MM.1S (cell line): ENCODE measurements at regions not wholly inside any gene's neighbourhood (a gene's known extent, or its start where the extent isn't known, plus 50 kb on each side); places are given as distances from the start of the nearest gene placed in this dataset.

Experiments used
- DNase-seq: peaks from one replicate; pipeline ENCODE4 v3.0.0-alpha.2; 2015
- H2AFZ ChIP-seq: fragments of 300-600 bp; sonication (generic); 2 replicates; pipeline ENCODE4 v1.6.0; 2016; ENCODE audit warnings: antibody characterized with exemption, low read length
- H3F3A ChIP-seq: fragments of 300-600 bp; sonication (generic); 2 replicates; pipeline ENCODE4 v1.6.1; 2016; ENCODE audit warnings: mild to moderate bottlenecking, antibody characterized with exemption, low read length, moderate library complexity, mixed read lengths; ENCODE audit not compliant: insufficient read depth
- H3K27ac ChIP-seq: fragments of 300-600 bp; sonication (generic); 2 replicates; pipeline ENCODE4 v1.5.1; 2016; ENCODE audit warnings: mild to moderate bottlenecking, low read length
- H3K27me3 ChIP-seq: fragments of 300-600 bp; sonication (generic); replicated peaks from 2 replicates; pipeline ENCODE4 v1.6.0; 2016; ENCODE audit warnings: low read length; ENCODE audit not compliant: insufficient read depth
- H3K36me3 ChIP-seq: fragments of 300-600 bp; sonication (generic); replicated peaks from 2 replicates; pipeline ENCODE4 v1.6.1; 2016; ENCODE audit warnings: mild to moderate bottlenecking, low read length, mixed read lengths; ENCODE audit not compliant: insufficient read depth
- H3K4me1 ChIP-seq: fragments of 300-600 bp; sonication (generic); 2 replicates; pipeline ENCODE4 v1.6.1; 2016; ENCODE audit warnings: low read length, mixed read lengths
- H3K4me2 ChIP-seq: fragments of 300-600 bp; sonication (generic); 2 replicates; pipeline ENCODE4 v1.6.0; 2016; ENCODE audit warnings: low read depth, low read length
- H3K4me3 ChIP-seq: fragments of 300-600 bp; sonication (generic); 2 replicates; pipeline ENCODE4 v1.5.1; 2016; ENCODE audit warnings: low read length, mixed read lengths
- H3K79me2 ChIP-seq: fragments of 300-600 bp; sonication (generic); 2 replicates; pipeline ENCODE4 v1.6.1; 2016; ENCODE audit warnings: mixed run types, low read length, mixed read lengths
- H3K9ac ChIP-seq: fragments of 300-600 bp; sonication (generic); 2 replicates; pipeline ENCODE4 v1.6.1; 2016; ENCODE audit warnings: low read length, mixed read lengths
- H3K9me2 ChIP-seq: fragments of 300-600 bp; sonication (generic); replicated peaks from 2 replicates; pipeline ENCODE4 v1.6.1; 2016; ENCODE audit warnings: mild to moderate bottlenecking, low read length, mixed read lengths; ENCODE audit not compliant: insufficient read depth
- H3K9me3 ChIP-seq: fragments of 300-600 bp; sonication (generic); replicated peaks from 2 replicates; pipeline ENCODE4 v1.6.1; 2016; ENCODE audit warnings: mild to moderate bottlenecking, low read length, mixed read lengths; ENCODE audit not compliant: insufficient read depth
- H4K20me1 ChIP-seq: fragments of 300-600 bp; sonication (generic); 2 replicates; pipeline ENCODE4 v1.6.1; 2016; ENCODE audit warnings: mild to moderate bottlenecking, low read length, moderate library complexity, mixed read lengths; ENCODE audit not compliant: insufficient read depth
- CTCF ChIP-seq: fragments of 300-600 bp; sonication (generic); IDR thresholded peaks from 2 replicates; pipeline ENCODE4 v1.5.1; 2016; ENCODE audit warnings: antibody characterized with exemption, low read length, mixed read lengths
- EZH2 ChIP-seq: fragments of 300-600 bp; sonication (generic); optimal IDR thresholded peaks from 2 replicates; pipeline ENCODE3; 2017; ENCODE audit warnings: low read depth, mild to moderate bottlenecking, antibody characterized with exemption, low read length, mixed read lengths
- EZH2phosphoT487 ChIP-seq: fragments of 300-600 bp; sonication (generic); IDR thresholded peaks from 2 replicates; pipeline ENCODE4 v1.6.1; 2018; ENCODE audit warnings: antibody characterized with exemption, low read length

- Histone ChIP-seq H3K36me3 (no peaks in the 10 kb centered on the region), H3K79me2 (peaks cover 52% of the 10 kb centered on the region), H3K9me3 (no peaks in the 10 kb centered on the region), H3K9me2 (no peaks in the 10 kb centered on the region), H2AFZ (no peak overlapping the region), H3K27ac (no peak overlapping the region), H3K9ac (no peak overlapping the region), H3K4me2 (no peak overlapping the region), H3F3A (no peaks in the 10 kb centered on the region), H3K4me3 (no peak overlapping the region), H3K4me1 (no peaks in the 10 kb centered on the region), H4K20me1 (no peaks in the 10 kb centered on the region), H3K27me3 (no peaks in the 10 kb centered on the region)
- no peak for TF ChIP-seq EZH2
- TF ChIP-seq CTCF: no peak
- TF ChIP-seq EZH2phosphoT487: no peak
- no peak for DNase-seq
These were observed 593.0 kb downstream of the UQCRFS1 start for GRCh38 chr19:28619816-28620429.

- Histone ChIP-seq H3K9me3 (no peaks in the 10 kb centered on the region), H3K27ac (no peak overlapping the region), H3K4me3 (no peak overlapping the region), H3K9me2 (no peaks in the 10 kb centered on the region), H3K9ac (no peak overlapping the region), H3K79me2 (peaks cover 61% of the 10 kb centered on the region), H4K20me1 (no peaks in the 10 kb centered on the region), H3K4me2 (no peak overlapping the region), H3K27me3 (no peaks in the 10 kb centered on the region), H3K4me1 (no peaks in the 10 kb centered on the region), H3K36me3 (no peaks in the 10 kb centered on the region), H3F3A (no peaks in the 10 kb centered on the region), H2AFZ (no peak overlapping the region)
- no peak for DNase-seq
- no peak for TF ChIP-seq CTCF
- TF ChIP-seq EZH2phosphoT487: no peak
- TF ChIP-seq EZH2: no peak
These were observed 594.4 kb downstream of the UQCRFS1 start for GRCh38 chr19:28618504-28618903.

- Histone ChIP-seq H3K9me2 (no peaks in the 10 kb centered on the region), H3K27ac (no peak overlapping the region), H3K9ac (no peak overlapping the region), H3K4me3 (no peak overlapping the region), H3K4me2 (no peak overlapping the region), H2AFZ (no peak overlapping the region), H3K4me1 (no peaks in the 10 kb centered on the region), H3K27me3 (no peaks in the 10 kb centered on the region), H3F3A (no peaks in the 10 kb centered on the region), H3K9me3 (no peaks in the 10 kb centered on the region), H3K79me2 (peaks cover 51% of the 10 kb centered on the region), H3K36me3 (no peaks in the 10 kb centered on the region), H4K20me1 (no peaks in the 10 kb centered on the region)
- TF ChIP-seq EZH2phosphoT487 (no peak), EZH2 (no peak), CTCF (no peak)
- no peak for DNase-seq
These were observed 597.0 kb downstream of the UQCRFS1 start for GRCh38 chr19:28615966-28616365.
